Hepatocyte (in vitro differentiated cells): ENCODE measurements at regions not wholly inside any gene's neighbourhood (a gene's known extent, or its start where the extent isn't known, plus 50 kb on each side); places are given as distances from the start of the nearest gene placed in this dataset.

Experiments
- EZH2 ChIP-seq: fragments of 200-600 bp; sonication (generic); IDR thresholded peaks from 2 replicates; pipeline ENCODE4 v1.6.1; 2016; ENCODE audit warnings: antibody characterized with exemption, mild to moderate bottlenecking, borderline replicate concordance
- TF ChIP-seq, protein P1 (sequence below): fragments of 200-600 bp; sonication (generic); IDR thresholded peaks from 2 replicates; pipeline ENCODE4 v1.5.1; 2016; ENCODE audit warnings: antibody characterized with exemption, mild to moderate bottlenecking; ENCODE audit not compliant: poor library complexity

DNA sequence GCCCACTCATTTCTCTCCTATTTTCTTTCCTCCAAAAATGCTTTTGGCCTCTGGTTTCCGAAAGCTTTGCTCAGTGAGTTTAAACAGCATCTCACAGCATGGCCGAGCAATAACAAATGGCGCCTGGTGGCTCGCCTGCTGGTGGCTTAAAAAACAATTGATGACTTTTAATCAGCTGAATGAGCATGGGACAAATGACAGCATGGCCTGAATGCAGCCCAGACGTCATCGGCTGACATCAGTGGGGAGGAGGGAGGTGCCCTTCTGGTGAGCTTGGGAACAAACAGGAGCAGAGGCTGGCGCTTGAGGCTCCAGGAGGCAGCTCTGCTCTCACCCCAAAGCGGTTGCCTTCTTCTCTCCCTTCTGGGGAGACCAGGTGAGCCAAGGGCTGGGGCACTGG is 286.4 kb downstream of the BCOR start:
- TF ChIP-seq, protein P1, sequence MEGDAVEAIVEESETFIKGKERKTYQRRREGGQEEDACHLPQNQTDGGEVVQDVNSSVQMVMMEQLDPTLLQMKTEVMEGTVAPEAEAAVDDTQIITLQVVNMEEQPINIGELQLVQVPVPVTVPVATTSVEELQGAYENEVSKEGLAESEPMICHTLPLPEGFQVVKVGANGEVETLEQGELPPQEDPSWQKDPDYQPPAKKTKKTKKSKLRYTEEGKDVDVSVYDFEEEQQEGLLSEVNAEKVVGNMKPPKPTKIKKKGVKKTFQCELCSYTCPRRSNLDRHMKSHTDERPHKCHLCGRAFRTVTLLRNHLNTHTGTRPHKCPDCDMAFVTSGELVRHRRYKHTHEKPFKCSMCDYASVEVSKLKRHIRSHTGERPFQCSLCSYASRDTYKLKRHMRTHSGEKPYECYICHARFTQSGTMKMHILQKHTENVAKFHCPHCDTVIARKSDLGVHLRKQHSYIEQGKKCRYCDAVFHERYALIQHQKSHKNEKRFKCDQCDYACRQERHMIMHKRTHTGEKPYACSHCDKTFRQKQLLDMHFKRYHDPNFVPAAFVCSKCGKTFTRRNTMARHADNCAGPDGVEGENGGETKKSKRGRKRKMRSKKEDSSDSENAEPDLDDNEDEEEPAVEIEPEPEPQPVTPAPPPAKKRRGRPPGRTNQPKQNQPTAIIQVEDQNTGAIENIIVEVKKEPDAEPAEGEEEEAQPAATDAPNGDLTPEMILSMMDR = no peak
- TF ChIP-seq EZH2 = no peak
